Neural crest cell (in vitro differentiated cells): ENCODE measurements at regions not wholly inside any gene's neighbourhood (a gene's known extent, or its start where the extent isn't known, plus 50 kb on each side); places are given as distances from the start of the nearest gene placed in this dataset.

Source experiments
- DNase-seq: peaks from one replicate; pipeline ENCODE4 v3.0.0; 2021; ENCODE audit warnings: low read depth, mixed read lengths, low spot score
- H3K27ac Mint-ChIP-seq: one replicate; pipeline ENCODE4 v1.8.0; 2021; ENCODE audit warnings: mild to moderate bottlenecking, mixed read lengths; ENCODE audit not compliant: unreplicated experiment
- H3K27me3 Mint-ChIP-seq: 2 replicates; pipeline ENCODE4 v1.8.0; 2021; ENCODE audit warnings: low read depth, mild to moderate bottlenecking, mixed read lengths
- H3K36me3 Mint-ChIP-seq: 2 replicates; pipeline ENCODE4 v1.8.0; 2021; ENCODE audit warnings: low read depth, mild to moderate bottlenecking, mixed read lengths
- H3K4me1 Mint-ChIP-seq: 2 replicates; pipeline ENCODE4 v1.8.0; 2021; ENCODE audit warnings: mixed read lengths
- H3K4me3 Mint-ChIP-seq: one replicate; pipeline ENCODE4 v1.8.0; 2021; ENCODE audit warnings: mild to moderate bottlenecking, mixed read lengths
- H3K9me3 Mint-ChIP-seq: 2 replicates; pipeline ENCODE4 v1.8.0; 2021; ENCODE audit warnings: mixed read lengths
- TF ChIP-seq, protein P1 (sequence below): fragments of 200-600 bp; sonication (generic); conservative IDR thresholded peaks from 2 replicates; pipeline ENCODE4 v1.5.0; 2021; ENCODE audit warnings: antibody characterized with exemption, mild to moderate bottlenecking

DNA sequence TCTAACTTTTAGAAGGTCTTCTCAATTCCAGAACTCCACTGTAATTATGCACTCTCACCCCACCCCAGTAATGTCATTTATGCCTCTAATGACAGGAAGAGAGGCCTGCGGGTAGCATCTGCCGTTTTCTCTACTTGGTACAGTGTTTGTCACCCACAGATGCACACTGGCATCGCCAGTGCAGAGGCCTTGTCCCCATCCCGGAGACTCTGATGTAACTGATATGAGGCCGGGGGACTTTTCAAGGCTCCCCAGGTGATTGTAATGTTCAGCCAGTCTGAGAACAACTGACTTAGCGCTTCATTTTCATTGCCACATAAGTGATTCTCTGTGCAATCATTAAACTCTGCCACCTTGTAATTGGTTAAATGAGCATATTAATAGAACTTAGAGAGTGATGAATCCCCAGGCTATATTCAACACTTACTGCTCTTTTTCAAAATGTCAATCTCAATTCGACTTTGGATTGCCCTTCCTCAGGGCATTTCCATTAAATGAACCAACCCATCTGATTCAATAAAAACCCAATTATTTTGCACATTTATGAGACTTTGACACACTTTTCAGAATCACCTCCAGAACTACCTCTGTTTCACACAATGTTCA is 113.2 kb downstream of the HERPUD2 start:
- DNase-seq: no peak
- Mint-ChIP-seq H3K36me3 (no peaks in the 10 kb centered on the region), H3K27ac (no peak overlapping the region), H3K4me1 (no peaks in the 10 kb centered on the region), H3K27me3 (no peaks in the 10 kb centered on the region), H3K9me3 (peaks cover 2% of the 10 kb centered on the region), H3K4me3 (no peak overlapping the region)
- TF ChIP-seq, protein P1, sequence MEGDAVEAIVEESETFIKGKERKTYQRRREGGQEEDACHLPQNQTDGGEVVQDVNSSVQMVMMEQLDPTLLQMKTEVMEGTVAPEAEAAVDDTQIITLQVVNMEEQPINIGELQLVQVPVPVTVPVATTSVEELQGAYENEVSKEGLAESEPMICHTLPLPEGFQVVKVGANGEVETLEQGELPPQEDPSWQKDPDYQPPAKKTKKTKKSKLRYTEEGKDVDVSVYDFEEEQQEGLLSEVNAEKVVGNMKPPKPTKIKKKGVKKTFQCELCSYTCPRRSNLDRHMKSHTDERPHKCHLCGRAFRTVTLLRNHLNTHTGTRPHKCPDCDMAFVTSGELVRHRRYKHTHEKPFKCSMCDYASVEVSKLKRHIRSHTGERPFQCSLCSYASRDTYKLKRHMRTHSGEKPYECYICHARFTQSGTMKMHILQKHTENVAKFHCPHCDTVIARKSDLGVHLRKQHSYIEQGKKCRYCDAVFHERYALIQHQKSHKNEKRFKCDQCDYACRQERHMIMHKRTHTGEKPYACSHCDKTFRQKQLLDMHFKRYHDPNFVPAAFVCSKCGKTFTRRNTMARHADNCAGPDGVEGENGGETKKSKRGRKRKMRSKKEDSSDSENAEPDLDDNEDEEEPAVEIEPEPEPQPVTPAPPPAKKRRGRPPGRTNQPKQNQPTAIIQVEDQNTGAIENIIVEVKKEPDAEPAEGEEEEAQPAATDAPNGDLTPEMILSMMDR: no peak

DNA sequence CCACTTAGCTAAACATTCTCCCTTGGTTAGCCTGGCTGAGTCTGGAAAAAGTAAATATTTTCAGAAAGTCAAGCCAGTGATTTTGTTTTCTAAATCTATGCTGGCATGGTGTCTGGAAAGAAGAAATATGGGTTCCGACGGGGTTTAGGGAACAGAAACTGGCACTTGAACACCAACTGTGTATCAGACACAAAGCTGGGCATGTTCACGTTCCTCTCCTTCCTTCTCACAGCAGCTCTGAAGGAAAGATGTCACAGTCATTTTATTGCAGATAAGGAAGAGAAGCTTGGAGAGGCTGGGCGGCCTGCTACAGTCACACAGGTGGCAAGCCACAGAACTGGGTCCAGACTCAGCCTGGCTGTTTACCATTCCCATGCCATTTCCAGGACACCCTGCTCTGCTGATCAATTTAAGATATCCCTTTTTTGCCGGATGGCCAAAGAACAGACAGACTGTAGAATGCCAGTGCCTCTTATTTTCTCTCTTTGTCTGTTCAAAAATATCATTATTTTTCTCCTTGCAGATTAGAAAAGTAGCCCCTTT is 118.8 kb downstream of the HERPUD2 start:
- TF ChIP-seq, protein P1: no peak
- Mint-ChIP-seq H3K4me1 (peaks cover 5% of the 10 kb centered on the region), H3K9me3 (peaks cover 2% of the 10 kb centered on the region), H3K36me3 (no peaks in the 10 kb centered on the region), H3K27me3 (no peaks in the 10 kb centered on the region), H3K4me3 (no peak overlapping the region), H3K27ac (no peak overlapping the region)
- no peak for DNase-seq

DNA sequence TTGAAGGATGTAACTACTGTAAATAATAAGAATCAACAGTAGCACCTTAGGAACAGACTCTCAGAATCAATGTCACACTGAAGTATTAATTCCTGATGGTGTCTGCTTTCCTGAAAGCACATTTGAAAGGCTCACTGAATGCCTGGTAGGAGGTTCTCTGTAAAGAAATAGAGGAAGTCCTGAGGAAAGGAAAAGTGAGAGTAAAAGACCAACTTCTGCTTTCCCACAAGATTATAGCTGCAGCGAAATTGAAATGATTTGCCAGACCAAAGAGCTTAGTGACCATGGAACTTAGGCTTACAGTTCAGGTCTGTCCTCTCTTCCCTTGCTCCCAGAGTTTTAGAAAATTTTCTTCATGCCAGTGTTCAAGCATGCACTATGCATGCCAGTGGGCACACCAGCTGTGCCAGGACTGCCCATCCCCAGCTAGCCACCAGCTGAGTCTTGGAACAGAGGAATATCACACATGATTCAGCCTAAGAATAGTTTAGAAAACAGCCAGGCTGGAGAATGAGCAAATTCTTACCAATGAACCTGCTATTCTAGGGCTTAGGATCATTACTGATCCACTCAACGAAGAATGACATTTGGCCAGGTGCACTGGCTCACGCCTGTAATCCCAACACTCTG is 123.2 kb downstream of the HERPUD2 start:
- Mint-ChIP-seq H3K9me3 (no peaks in the 10 kb centered on the region), H3K4me3 (no peak overlapping the region), H3K27ac (no peak overlapping the region), H3K36me3 (no peaks in the 10 kb centered on the region), H3K4me1 (peaks cover 5% of the 10 kb centered on the region), H3K27me3 (no peaks in the 10 kb centered on the region)
- TF ChIP-seq, protein P1: no peak
- no peak for DNase-seq

DNA sequence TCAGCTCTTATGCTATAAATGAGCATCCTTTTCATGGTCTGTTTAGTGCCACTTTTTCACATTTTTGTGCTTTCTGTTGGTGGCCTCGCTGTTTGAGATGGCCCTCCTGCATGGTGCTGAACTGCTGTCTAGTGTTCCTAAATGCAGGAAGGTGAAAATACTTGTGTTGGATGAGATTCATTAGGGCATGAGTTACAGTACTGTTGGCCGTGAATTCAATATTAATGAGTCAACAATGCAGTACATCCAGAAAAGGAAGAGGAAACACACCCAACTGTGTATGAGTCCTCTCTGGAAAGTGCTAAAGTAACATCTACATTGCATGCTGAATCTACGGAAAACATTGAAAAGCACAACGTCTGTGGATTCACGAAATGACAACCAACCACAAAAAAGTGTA is 124.0 kb downstream of the HERPUD2 start:
- Mint-ChIP-seq H3K9me3 (no peaks in the 10 kb centered on the region), H3K27me3 (no peaks in the 10 kb centered on the region), H3K27ac (no peak overlapping the region), H3K4me3 (no peak overlapping the region), H3K36me3 (no peaks in the 10 kb centered on the region), H3K4me1 (peaks cover 5% of the 10 kb centered on the region)
- DNase-seq: no peak
- TF ChIP-seq, protein P1: no peak

DNA sequence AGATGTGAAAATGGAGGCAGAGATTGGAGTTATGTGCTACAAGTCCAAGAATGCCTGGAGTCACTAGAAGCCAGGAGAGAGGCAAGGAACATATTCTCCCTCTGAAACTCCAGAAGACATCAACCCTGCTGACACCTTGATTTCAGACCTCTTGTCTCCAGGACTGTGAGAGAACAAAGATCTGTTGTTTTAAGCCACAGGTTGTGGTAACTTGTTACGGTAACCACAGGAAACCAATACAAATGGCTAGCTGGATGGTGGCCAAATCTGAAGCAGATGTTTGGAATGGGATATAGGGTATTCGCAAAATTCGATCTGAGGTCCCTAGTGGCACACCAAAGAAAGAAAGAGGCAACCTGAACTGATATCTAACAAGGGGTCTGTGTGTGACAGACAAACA is 129.0 kb downstream of the HERPUD2 start:
- no peaks in the 10 kb centered on the region for H3K4me1 Mint-ChIP-seq
- H3K9me3 Mint-ChIP-seq: peaks cover 5% of the 10 kb centered on the region
- H3K36me3 Mint-ChIP-seq: no peaks in the 10 kb centered on the region
- H3K27me3 Mint-ChIP-seq: peaks cover 8% of the 10 kb centered on the region
- no peak overlapping the region for H3K4me3 Mint-ChIP-seq
- DNase-seq: no peak
- no peak overlapping the region for H3K27ac Mint-ChIP-seq
- TF ChIP-seq, protein P1: no peak
